Parathyroid adenoma (tissue), 2 donors: ENCODE measurements at regions not wholly inside any gene's neighbourhood (a gene's known extent, or its start where the extent isn't known, plus 50 kb on each side); places are given as distances from the start of the nearest gene placed in this dataset.

Experiments used
- H2AFZ ChIP-seq: fragments of 300-600 bp; sonication (generic); one replicate; pipeline ENCODE4 v1.7.0; 2017; ENCODE audit warnings: antibody characterized with exemption, mild to moderate bottlenecking
- H3K27ac ChIP-seq: fragments of 300-600 bp; sonication (generic); one replicate; pipeline ENCODE4 v1.7.0; 2017
- H3K27me3 ChIP-seq: fragments of 300-600 bp; sonication (generic); one replicate; pipeline ENCODE4 v1.7.0; 2017; ENCODE audit warnings: low read length; ENCODE audit not compliant: control insufficient read depth, insufficient read depth
- H3K36me3 ChIP-seq: fragments of 300-600 bp; sonication (generic); one replicate; pipeline ENCODE4 v1.7.0; 2017; ENCODE audit warnings: low read length; ENCODE audit not compliant: control insufficient read depth, insufficient read depth
- H3K4me1 ChIP-seq: fragments of 300-600 bp; sonication (generic); one replicate; pipeline ENCODE4 v1.7.0; 2017; ENCODE audit warnings: control low read depth
- H3K4me2 ChIP-seq: fragments of 300-600 bp; sonication (generic); one replicate; pipeline ENCODE4 v1.7.0; 2017; ENCODE audit warnings: low read length
- H3K4me3 ChIP-seq: fragments of 300-600 bp; sonication (generic); one replicate; pipeline ENCODE4 v1.7.0; 2017; ENCODE audit warnings: low read depth, low read length
- H3K79me2 ChIP-seq: fragments of 300-600 bp; sonication (generic); one replicate; pipeline ENCODE4 v1.7.0; 2017; ENCODE audit warnings: control low read depth
- H3K9ac ChIP-seq: fragments of 300-600 bp; sonication (generic); one replicate; pipeline ENCODE4 v1.7.0; 2017; ENCODE audit warnings: mild to moderate bottlenecking
- H3K9me3 ChIP-seq: fragments of 300-600 bp; sonication (generic); one replicate; pipeline ENCODE4 v1.7.0; 2017; ENCODE audit warnings: low read length; ENCODE audit not compliant: control insufficient read depth
- CTCF ChIP-seq: fragments of 300-600 bp; sonication (generic); IDR thresholded peaks from one replicate; pipeline ENCODE4 v1.7.0; 2017; ENCODE audit warnings: antibody characterized with exemption, mild to moderate bottlenecking
- donor health status: primary hyperparathyroidism.

- Histone ChIP-seq H3K27me3 (no peaks in the 10 kb centered on the region), H2AFZ (no peak overlapping the region), H3K36me3 (no peaks in the 10 kb centered on the region), H3K4me2 (no peak overlapping the region), H3K4me3 (no peak overlapping the region), H3K9ac (no peak overlapping the region), H3K27ac (no peak overlapping the region), H3K9me3 (no peaks in the 10 kb centered on the region), H3K79me2 (no peaks in the 10 kb centered on the region), H3K4me1 (no peaks in the 10 kb centered on the region)
- TF ChIP-seq CTCF: no peak
Observed at GRCh38 chr16:62135446-62135845, 99.2 kb upstream of the CDH8 start.

- Histone ChIP-seq H3K4me1 (no peaks in the 10 kb centered on the region), H3K4me3 (no peak overlapping the region), H3K4me2 (no peak overlapping the region), H3K36me3 (no peaks in the 10 kb centered on the region), H2AFZ (no peak overlapping the region), H3K27me3 (no peaks in the 10 kb centered on the region), H3K9ac (no peak overlapping the region), H3K79me2 (no peaks in the 10 kb centered on the region), H3K27ac (no peak overlapping the region), H3K9me3 (no peaks in the 10 kb centered on the region)
- no peak for TF ChIP-seq CTCF
Observed at GRCh38 chr16:62130101-62130500, 93.9 kb upstream of the CDH8 start.

GRCh38 chr16:62105244-62105643, 69.0 kb upstream of the CDH8 start:
- no peaks in the 10 kb centered on the region for H3K9me3 ChIP-seq
- H3K9ac ChIP-seq: no peak overlapping the region
- H3K4me3 ChIP-seq: no peak overlapping the region
- no peaks in the 10 kb centered on the region for H3K4me1 ChIP-seq
- no peak overlapping the region for H3K27ac ChIP-seq
- H2AFZ ChIP-seq: no peak overlapping the region
- H3K36me3 ChIP-seq: no peaks in the 10 kb centered on the region
- no peak for TF ChIP-seq CTCF
- H3K79me2 ChIP-seq: no peaks in the 10 kb centered on the region
- H3K4me2 ChIP-seq: no peak overlapping the region
- H3K27me3 ChIP-seq: no peaks in the 10 kb centered on the region

GRCh38 chr16:62102588-62102987, 66.3 kb upstream of the CDH8 start:
- Histone ChIP-seq H3K4me3 (no peak overlapping the region), H3K4me1 (no peaks in the 10 kb centered on the region), H3K27me3 (no peaks in the 10 kb centered on the region), H3K4me2 (no peak overlapping the region), H3K36me3 (no peaks in the 10 kb centered on the region), H2AFZ (no peak overlapping the region), H3K27ac (no peak overlapping the region), H3K9me3 (no peaks in the 10 kb centered on the region), H3K9ac (no peak overlapping the region), H3K79me2 (no peaks in the 10 kb centered on the region)
- TF ChIP-seq CTCF: no peak

- Histone ChIP-seq H3K27me3 (no peaks in the 10 kb centered on the region), H3K79me2 (no peaks in the 10 kb centered on the region), H3K9me3 (no peaks in the 10 kb centered on the region), H3K4me3 (no peak overlapping the region), H2AFZ (no peak overlapping the region), H3K9ac (no peak overlapping the region), H3K36me3 (no peaks in the 10 kb centered on the region), H3K4me1 (no peaks in the 10 kb centered on the region), H3K27ac (no peak overlapping the region), H3K4me2 (no peak overlapping the region)
- TF ChIP-seq CTCF: no peak
Observed at GRCh38 chr16:62100651-62101050, 64.4 kb upstream of the CDH8 start.
